PC-3 (cell line): ENCODE measurements at regions not wholly inside any gene's neighbourhood (a gene's known extent, or its start where the extent isn't known, plus 50 kb on each side); places are given as distances from the start of the nearest gene placed in this dataset.

ENCODE experiments used
- EZH2 ChIP-seq: fragments of 300-600 bp; sonication (generic); IDR thresholded peaks from one replicate; pipeline ENCODE4 v1.6.1; 2017; ENCODE audit warnings: antibody characterized with exemption, mild to moderate bottlenecking, low read length; ENCODE audit not compliant: unreplicated experiment
- TF ChIP-seq, protein P1 (sequence below): fragments of 300-600 bp; sonication (generic); conservative IDR thresholded peaks from 2 replicates; pipeline ENCODE4 v1.5.1; 2017; ENCODE audit warnings: antibody characterized with exemption, low read depth, mild to moderate bottlenecking, low read length

DNA sequence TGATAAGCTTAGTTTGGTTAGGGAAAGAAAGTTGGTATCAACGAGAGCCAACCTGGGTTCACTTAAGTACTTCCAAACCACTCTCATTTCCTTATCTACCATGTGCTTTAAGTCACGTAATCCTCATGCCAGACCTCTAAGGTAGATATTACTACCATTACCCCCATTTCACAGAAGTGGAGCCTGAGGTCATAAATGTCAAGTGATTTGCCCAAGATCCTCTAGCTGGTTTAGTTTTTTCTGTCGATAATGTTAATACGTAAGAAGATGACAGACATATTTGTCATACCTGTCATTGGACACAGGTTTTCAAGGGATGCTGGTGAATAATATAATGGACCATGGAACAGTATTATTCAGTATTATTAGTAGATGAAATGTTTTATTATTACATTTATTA, 197.4 kb upstream of the MKLN1 start:
- TF ChIP-seq, protein P1, sequence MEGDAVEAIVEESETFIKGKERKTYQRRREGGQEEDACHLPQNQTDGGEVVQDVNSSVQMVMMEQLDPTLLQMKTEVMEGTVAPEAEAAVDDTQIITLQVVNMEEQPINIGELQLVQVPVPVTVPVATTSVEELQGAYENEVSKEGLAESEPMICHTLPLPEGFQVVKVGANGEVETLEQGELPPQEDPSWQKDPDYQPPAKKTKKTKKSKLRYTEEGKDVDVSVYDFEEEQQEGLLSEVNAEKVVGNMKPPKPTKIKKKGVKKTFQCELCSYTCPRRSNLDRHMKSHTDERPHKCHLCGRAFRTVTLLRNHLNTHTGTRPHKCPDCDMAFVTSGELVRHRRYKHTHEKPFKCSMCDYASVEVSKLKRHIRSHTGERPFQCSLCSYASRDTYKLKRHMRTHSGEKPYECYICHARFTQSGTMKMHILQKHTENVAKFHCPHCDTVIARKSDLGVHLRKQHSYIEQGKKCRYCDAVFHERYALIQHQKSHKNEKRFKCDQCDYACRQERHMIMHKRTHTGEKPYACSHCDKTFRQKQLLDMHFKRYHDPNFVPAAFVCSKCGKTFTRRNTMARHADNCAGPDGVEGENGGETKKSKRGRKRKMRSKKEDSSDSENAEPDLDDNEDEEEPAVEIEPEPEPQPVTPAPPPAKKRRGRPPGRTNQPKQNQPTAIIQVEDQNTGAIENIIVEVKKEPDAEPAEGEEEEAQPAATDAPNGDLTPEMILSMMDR = no peak
- no peak for TF ChIP-seq EZH2
